G401.6 (cell line): ENCODE measurements at regions not wholly inside any gene's neighbourhood (a gene's known extent, or its start where the extent isn't known, plus 50 kb on each side); places are given as distances from the start of the nearest gene placed in this dataset.
A peak's percentile ranks its signal among the peaks of the same experiment; 100 is the strongest.
"Not testable (repeated sequence)": the region's sequence is repeated elsewhere in the genome, so short reads cannot be mapped to it uniquely, and the experiment has no call there.

ENCODE experiments used
- FAIRE-seq: peaks from 2 replicates; lab custom pipeline; 2012; peaks lifted over from hg19 to GRCh38; lab: Jason Lieb, UNC

DNA sequence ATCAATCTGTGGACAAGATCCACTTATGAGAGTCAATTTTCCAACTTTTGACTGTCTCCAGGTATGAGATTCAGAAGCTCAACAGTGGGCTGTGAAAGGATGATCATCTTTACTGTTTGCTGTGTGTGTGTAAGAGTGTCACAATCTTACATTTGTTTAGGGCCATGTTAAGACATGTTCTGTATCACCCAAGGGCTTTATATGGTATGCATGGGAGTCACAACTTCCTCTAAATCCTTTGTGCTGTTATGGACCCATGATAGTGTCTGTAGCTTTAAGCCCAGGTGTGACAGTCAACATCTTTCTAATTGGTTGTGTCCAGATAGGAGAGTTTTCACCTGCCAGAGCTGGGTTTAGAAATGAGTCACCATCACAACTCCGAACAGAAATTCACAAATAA is 70.2 kb downstream of the ZNF726 start:
- not testable (repeated sequence) for FAIRE-seq

DNA sequence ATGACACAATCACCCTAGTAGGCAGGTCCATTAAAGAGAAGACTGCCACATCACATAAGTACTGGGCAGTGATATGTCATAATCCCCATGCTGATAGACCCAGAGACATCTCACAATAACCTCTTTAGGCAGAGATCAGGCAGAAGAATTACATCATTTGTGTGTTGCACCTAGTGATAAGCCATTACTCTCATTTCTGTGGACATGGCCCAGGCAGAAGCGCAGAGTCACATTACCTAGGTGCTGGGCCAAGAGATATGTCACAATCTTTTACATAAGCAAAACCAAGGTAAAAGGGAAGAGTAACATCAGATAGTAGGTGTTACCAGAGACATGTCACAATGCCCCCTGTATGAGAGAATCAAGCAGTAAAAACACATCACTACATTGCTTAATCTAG is 71.9 kb downstream of the ZNF726 start:
- no peak for FAIRE-seq

DNA sequence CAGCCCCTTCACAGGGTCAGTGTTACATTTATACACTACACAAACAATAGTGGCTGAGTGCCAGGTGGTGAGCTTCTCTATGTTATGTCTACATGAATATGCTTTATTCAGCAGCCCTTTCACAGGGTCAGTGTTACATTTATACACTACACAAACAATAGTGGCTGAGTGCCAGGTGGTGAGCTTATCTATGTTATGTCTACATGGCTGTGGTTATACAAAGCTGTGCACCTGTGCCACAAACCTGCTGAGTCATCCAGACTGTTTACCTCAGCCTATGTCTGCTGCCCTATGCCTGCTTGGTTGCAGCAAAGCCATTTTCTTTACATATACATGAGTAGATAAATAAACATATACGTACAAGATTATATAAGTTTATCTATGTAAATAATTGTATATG is 76.5 kb downstream of the ZNF726 start:
- no peak for FAIRE-seq

DNA sequence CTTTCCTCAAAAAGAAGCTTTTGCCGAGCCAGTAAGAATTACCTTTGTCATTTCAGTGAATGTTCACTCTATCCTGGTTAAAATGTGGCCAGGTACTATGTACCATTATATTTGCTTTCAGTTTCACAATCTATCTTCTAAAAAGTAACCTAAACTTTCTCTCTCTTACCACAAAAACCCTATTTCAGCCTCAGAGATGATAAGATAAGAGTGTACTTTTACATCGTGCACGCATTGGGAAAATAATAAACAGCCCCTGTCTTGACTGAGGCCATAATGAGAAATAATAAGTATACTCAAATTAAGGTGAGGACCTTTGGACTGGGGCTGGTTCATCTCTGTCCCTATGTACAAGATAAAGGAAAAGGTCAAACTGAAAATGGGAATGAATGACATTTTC is 77.7 kb downstream of the ZNF726 start:
- FAIRE-seq: no peak

DNA sequence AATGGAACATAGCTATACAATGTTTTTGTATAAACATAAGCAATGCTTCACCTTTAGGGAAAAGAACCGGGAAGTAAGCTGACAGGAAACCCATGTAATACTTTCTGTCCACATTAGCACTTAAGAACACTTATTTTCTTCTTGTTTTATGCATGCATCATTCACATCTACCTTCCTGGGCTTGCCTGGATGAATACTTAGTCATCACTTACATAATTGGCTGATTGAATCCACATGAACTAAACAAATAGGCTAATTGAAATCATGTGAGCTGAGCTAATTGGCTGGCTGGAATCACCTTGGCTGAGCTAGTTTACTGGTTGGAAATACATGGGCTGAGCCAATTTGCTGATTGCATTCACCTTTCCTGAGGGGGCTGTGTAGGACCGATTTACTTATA is 78.8 kb downstream of the ZNF726 start:
- no peak for FAIRE-seq

DNA sequence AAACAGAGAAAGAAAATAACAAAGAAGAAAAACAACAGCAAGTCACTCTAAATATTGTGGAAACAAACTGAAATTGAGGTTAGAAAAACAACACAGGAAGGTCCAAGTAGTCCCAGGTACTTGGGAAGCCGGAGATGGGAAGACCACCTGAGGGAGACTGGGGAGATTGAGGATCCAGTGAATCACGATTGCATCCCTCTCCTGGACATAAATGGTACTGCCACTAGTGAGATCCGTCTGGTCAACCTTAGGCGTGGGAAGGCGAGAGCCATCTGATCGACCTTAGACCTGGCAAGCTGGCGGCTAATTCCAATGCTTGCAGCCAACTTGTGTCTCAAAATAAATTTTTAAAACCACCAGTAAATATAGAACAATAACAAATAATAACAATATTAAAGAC is 81.9 kb downstream of the ZNF726 start:
- FAIRE-seq: no peak

DNA sequence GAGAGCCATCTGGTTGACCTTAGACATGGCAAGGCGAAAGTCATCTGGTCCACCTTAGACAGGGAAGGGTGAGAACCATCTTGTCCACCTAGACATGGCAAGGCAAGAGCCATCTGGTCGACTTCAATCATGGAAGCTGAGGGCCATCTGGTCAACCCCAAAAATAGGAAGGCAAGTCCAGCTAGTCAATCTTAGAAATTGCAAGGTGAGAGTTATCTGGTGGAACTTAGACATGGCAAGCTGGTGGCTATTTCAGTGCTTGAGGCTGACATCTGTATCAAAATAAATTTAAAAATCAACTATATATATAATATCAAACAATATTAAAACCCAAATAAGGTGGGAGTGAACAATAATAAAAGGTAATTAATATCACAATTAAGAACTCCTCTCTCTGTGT is 83.9 kb downstream of the ZNF726 start:
- no peak for FAIRE-seq

DNA sequence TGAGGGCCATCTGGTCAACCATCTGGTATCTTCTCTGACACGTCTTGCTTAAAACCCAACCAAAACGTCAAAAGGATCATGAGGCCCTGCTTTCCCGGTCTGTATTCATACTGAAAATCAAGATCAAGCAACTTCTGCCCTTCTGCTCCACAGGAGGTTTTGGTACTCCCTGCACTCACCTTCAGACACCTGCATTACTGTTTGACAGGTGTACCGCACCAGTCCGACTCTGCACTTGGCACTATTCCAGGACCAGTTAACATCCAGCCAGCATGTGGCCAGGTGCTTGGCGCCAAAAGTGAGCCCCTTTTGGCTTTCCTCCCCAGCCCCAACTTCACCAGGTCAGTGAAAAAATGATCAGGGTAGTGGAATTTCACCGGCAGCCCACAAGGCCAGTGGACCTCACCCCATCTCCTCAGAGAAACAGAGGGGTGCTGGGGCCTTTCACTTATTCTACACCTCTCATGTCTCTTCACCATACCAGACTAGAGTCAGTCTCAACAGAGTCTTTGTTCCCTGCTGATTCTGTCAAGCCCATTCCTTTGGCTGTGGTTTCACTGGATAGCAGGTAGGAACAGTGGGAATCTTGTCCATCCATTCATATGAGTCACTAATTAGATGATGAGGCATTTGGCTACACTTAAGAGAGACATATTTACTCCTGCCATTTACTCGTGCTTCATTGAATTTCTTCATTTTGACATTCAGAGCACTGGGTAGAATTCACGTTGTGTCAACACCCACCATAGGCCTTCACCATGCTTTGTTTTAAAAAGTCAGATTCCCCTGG is 85.3 kb downstream of the ZNF726 start:
- FAIRE-seq: no peak

DNA sequence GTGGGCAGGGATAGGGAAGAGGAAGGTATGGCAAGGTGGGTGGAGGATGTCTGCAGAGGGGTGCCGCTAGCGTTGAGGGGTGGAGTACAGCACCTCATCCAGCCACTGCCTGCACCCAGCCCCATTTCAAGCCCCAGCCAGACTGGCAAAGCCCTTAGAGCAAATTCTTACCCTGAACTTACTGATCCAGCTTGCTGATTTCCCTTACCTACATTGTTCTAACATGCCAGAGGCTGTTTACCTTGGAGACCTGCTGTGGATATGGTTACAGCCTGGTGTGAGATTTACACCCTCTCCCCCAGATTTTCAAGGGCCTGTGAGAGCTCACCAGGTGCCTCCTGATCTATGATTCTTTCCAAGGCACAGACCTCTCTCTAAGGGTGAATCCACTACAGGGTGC is 86.0 kb downstream of the ZNF726 start:
- no peak for FAIRE-seq

DNA sequence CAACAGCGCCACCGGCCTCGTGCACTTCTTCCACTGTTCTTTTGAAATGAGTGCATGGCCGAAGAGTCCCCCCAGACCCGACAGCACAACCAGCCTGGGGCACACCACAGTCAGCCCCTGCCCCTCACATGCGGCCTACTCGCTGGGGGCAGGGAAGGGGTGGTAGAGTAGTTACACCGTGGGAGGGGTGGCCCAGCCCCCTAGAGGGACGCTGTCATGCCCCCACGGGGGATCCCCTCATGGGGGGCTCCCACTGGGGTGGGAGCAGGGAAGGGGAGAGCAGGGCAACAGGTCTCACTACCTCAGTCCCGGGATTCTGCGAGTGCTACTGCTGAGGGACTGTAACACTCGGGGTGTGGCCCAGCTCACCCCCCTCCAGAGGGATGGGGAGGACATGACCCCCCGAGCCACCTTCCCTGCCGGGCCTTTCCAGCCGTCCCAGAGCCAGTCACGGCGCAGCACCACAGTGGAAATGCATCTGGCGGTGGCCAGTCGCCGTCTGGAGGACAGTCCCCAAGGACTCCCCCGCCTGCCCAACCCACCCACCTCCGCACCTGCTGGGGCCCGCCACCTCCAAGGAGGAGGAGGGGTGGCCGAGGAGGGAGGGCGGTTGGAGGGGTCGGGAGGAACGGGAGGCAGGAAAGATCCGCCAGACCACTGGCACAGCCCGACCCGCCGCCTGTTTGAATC is 84.6 kb upstream of the ZNF254 start:
- FAIRE-seq: no peak

DNA sequence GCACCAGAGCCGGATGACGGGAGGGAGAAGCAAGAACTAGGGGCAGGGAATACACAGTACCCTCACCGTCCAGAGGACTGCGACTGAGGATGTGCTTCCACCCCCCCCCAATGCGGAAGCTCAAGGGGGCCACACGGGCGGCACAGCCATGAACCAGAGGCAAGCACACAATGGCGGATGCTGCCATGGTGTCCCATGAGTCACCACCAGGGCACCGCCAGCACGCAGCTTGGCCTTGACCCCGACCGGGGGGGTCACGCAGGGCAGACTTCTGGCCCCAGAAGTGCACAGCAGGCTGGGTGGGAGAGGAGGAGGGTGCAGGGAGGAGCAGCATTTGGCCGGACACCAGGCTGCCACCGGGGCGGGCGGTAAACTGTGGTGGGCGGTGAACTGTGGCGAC is 83.5 kb upstream of the ZNF254 start:
- FAIRE-seq: no peak

DNA sequence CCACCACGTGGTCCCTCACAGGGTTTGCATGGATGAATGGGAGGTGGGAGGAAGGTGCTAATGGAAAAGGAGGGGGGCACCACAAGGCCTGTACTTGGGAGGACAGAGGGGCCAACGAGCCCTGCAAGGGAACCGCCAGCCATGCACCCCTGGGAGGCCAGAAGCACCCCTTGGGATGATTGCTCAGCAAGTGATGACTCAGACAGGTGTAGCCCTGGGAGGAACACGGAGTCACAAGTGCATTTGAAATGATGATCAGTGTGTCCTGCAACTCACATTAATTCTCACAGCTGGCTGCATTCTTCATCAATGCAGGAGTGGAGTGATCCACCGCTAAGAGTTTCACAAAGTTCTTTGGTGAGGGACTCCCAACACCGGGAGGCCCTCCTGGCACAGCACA is 82.8 kb upstream of the ZNF254 start:
- FAIRE-seq: no peak

DNA sequence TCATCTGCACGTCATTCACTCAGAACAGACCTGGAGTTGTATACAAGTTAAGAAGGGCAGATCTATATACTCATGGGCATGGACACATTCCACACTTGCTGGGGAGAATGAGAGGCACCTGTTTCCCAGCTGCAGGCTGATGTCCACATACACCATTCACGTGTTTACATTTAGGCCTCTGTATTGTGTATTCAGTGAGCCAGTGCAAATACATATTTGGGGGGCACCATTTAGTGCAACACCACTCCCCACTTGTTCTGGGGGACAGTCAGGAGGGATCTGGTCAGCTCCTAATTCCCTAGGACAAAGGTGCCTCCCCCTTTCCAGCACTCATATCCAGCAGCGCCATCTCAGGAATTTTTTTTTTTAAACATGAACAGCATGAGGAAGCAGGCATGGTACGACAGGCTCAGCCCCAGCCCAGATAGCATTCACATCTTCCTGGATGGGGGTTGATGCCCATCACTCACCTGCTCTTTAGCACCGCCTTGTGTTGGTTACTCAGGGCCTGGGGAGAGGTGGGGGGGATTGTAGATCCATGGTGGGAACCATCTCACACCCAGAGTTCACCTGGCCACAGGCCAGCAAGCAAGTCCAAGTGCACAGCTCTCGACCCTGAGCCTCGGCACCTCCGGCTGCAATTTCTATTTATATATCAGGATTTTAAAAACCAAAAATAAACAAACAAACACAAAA is 56.9 kb upstream of the ZNF254 start:
- no peak for FAIRE-seq

DNA sequence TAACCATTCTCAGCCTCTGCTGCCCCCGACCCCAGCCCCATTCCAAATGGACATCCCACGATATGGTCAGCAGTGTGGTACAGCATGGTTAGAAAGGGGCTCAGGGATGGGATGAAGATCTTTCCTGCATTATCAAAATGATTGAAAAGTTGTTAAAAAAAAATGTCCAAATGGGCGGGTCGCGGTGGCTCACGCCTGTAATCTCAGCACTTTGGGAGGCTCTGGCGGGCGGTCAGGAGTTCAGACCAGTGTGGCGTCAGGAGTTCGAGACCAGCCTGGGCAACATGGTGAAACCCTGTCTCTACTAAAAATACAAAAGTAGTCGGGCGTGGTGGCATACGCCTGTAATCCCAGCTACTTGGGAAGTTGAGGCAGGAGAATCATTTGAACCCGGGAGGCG is 54.3 kb upstream of the ZNF254 start:
- no peak for FAIRE-seq

DNA sequence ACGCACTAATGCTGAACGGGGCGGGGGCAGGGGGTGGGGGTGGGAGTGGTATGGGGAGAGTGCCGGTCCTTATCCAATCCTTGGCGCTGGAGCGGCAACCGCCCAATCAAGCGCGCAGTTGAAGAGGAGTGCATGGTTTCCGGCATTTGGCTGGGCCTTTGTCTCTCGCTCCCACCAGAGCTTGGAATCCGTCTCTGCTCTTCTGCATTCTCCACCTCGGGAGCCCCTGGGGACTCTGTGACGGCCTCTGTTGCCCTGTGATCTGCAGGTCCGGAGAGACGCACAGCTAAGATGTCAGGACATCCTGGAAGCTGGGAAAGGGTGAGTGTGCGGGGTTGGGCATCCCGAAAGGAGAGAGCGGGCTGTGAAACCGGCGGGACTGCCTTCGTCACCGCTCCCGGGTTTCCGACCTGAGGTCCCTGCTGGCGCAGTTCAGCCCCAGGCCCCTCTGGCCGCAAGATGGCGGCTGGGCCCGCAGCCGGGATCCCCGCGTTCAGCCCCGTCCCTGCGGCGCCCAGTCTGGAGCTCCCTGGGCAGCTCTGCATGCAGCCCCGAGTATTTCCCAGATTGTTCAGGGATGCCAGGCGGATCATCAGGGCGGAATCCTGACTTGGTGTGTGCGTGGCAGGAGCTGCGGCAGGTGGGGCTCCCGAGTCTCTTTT is 53.6 kb upstream of the ZNF254 start:
- peak; percentile 50 for FAIRE-seq

DNA sequence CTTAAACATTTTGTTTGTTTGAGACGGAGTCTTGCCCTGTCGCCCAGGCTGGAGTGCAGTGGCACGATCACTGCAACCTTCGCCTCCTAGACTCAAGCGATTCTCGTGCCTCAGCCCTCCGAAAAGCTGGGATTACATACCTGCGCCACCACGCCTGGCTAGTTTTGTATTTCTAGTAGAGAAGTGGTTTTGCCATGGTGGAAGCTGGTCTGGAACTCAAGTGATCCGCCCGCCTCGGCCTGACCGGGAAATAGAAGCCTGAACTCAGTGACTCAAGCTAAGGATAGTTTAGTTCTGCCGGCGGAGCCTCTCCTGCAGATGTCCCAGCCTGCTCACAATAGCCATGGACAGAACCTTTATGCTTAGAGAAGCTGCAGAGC is 53.0 kb upstream of the ZNF254 start:
- FAIRE-seq: no peak

DNA sequence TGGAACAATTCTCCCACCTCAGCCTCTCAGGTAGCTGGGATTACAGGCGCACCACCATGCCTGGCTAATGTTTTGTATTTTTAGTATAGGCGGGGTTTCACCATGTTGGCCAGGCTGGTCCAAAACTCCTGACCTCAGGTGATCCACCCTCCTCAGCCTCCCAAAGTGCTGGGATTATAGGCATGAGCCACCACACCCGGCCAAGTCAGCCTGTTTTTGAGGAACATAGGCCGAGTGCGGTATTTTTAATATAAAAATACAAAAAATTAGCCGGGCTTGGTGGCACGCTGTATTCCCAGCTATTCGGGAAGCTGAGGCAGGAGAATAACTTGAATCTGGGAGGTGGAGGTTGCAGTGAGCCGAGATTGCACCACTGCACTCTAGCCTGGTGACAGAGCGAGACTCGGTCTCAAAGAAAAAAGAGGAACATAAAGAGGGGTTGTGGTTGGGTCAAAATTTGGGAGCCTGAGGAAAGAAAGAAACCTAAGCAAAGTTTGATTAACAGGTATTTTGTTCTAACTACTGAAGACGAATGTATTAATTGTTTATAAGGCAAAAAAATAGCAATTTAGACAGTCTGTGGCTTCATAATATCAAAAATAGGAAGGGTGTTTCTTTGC is 51.6 kb upstream of the ZNF254 start:
- FAIRE-seq: not testable (repeated sequence)
